ENCODE measurements at regions not wholly inside any gene's neighbourhood (a gene's known extent, or its start where the extent isn't known, plus 50 kb on each side); places are given as distances from the start of the nearest gene placed in this dataset.

- DNase-seq (ENCODE audit: low spot score): no peak
Measured at GRCh38 chr4:178412455-178412854, 970.2 kb upstream of the AGA start.

GRCh38 chr4:178414042-178414441 is 971.8 kb upstream of the AGA start:
- DNase-seq (ENCODE audit: low spot score): no peak

DNA sequence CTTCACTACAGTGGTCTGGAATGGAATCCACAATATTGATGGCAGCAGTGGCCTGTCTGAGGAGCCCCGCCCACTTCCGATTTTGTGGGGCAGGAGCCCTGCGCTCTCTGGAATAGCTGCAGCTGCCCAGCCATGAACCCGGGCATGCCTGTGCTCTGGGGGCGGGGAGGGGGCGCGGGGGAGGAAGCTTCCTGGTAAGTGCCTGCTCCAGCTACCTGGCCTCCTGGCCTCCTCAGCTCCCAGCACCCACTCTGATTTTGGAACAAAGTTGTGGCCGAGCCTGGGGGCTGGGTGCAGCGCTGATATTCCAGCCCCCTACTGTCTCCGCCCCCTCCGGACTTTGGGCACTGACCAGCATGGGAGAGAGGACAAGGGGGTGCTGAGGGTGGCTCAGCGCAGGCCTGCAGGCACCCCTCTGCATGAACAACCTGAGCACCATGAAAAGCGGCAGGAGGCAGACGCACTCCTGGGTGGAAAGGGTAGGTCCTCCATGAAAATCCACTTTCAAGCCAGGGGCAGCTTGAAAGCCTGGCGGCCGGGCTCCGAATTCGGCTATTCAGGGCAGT is 972.7 kb upstream of the AGA start:
- no peak for DNase-seq (ENCODE audit: low spot score)

GRCh38 chr4:178415925-178416324 is 973.7 kb upstream of the AGA start:
- DNase-seq (ENCODE audit: low spot score): no peak

GRCh38 chr4:178423366-178423765 is 981.1 kb upstream of the AGA start:
- DNase-seq (ENCODE audit: low spot score): no peak

DNA sequence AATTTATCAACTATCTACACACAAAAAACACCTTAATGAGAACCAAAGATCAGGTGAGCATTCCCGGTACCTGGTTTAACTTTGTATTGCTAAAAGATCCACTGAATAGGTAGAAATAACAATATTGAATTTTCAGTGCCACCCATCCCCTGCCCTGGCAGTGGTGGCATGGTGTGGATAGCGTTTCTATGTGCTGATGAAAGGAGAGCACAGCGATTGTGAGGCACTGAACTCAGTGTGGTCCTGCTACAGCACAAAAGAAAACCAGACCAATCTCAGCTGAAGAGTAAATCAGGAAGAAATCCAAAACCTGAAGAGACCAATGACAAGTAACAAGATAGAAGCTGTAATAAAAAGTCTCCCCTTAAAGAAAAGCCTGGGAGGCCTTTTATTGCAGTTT is 984.6 kb upstream of the AGA start:
- no peak for DNase-seq (ENCODE audit: low spot score)

GRCh38 chr4:178427663-178428062 is 985.4 kb upstream of the AGA start:
- no peak for DNase-seq (ENCODE audit: low spot score)

GRCh38 chr4:178448372-178449035 is 1006.3 kb upstream of the AGA start:
- no peak for DNase-seq (ENCODE audit: low spot score)

- DNase-seq (ENCODE audit: low spot score): no peak
Measured at GRCh38 chr4:178450614-178451013, 1008.4 kb upstream of the AGA start.

GRCh38 chr4:178453057-178453456 is 1010.8 kb upstream of the AGA start:
- no peak for DNase-seq (ENCODE audit: low spot score)

DNA sequence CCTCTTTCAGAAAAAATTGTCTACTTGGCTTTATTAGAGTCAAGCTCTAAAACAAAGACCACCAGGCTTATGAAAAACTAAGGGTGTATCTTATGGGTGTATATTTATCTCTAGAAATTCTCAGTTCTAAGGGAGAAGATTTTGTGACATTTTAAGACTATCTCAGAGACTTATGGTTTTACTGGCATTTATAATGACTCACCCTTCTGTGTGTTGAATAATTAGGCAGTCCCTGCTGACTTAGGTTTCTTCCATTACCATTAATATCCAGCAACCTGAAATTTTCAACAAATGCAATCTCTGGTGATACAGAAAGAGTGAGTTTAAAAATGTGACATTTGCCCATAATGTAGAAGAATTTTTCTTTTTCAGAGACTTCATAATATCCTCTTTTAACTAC is 1015.0 kb upstream of the AGA start:
- DNase-seq (ENCODE audit: low spot score): no peak

DNA sequence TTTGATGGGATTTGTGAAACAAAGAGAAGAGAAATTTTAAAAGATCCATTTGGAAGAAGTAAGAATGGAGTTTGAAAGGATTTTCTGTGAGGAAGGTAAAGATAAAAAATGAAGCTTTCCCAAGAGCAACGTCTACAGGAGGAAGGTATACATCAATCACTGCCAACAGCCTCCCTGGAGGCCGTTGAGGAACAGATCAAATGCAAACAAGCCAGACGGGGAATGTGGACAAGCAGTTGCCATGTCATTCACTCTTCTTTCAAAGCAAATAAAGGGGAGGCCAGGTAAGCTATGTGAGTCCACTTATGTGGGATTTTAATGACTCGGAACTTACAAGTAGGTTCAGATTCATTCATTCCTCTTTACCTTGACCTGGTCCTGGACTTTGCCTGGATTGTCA is 1020.5 kb upstream of the AGA start:
- DNase-seq (ENCODE audit: low spot score): no peak

- DNase-seq (ENCODE audit: low spot score): no peak
Measured at GRCh38 chr4:178463747-178464146, 1021.5 kb upstream of the AGA start.

- DNase-seq (ENCODE audit: low spot score): no peak
Measured at GRCh38 chr4:178470996-178471784, 1029.0 kb upstream of the AGA start.

GRCh38 chr4:178471994-178472393 is 1029.8 kb upstream of the AGA start:
- no peak for DNase-seq (ENCODE audit: low spot score)

GRCh38 chr4:178480105-178480504 is 1037.9 kb upstream of the AGA start:
- DNase-seq (ENCODE audit: low spot score): no peak

DNA sequence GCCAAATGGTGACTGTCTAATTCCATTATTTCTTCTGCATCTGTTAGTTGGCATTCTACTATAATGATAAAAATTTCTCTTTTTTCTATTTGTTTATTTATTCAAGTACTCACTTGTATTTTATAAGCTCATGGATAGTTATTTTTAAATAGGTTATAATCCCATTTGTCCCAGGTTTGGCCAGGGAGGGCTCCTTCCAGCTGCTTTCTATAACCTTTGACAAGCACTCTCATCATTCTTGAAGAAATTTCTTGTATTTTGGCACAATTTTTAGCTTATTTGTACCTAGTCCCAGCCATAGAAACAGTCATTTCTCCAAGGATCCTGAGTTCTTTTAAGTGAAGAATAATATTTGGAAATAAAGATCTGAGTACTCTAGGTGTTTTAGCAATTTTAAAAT is 1038.6 kb upstream of the AGA start:
- no peak for DNase-seq (ENCODE audit: low spot score)

GRCh38 chr4:178481564-178481963 is 1039.3 kb upstream of the AGA start:
- DNase-seq (ENCODE audit: low spot score): no peak

DNA sequence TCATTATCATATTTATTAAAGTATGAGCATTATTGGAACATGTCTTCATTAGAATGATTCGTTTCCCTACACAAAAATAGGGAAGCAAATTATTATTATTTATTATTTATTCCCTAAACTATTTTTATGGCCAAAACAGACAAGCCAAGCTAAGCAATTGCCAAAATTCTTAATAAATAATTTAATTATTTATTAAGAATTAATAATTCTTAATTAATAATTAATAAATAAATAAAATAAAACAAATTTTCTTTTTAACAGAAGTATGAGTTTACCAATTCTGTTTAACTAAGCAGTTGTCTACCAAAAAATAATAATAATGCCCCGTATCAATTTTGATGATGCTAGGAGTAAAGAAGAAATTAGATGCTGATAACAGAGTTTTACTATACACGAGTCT is 1080.8 kb upstream of the AGA start:
- DNase-seq (ENCODE audit: low spot score): no peak

GRCh38 chr4:178535939-178536579 is 1093.8 kb upstream of the AGA start:
- DNase-seq (ENCODE audit: low spot score): no peak

GRCh38 chr4:178553201-178553600 is 1111.0 kb upstream of the AGA start:
- peak; percentile 69 for DNase-seq (ENCODE audit: low spot score)

DNA sequence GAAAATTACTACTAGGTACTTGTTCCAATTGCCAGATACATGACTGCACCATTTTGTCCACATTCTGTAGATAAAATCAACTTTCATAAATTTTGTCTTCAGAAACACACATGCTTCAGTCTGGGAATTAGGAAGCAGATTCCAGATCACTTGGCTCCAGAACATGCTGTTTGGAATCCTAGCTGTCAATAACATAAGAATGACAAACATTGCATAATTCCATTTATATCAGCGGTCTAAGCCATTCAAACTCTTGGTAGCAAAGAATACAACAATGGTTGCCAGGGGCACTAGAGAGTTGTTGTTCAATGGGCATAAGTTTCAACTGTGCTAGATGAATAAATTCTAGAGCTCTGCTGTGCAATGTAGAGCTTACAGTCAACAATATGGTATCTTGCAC is 1112.1 kb upstream of the AGA start:
- no peak for DNase-seq (ENCODE audit: low spot score)

- no peak for DNase-seq (ENCODE audit: low spot score)
Measured at GRCh38 chr4:178556796-178557195, 1114.6 kb upstream of the AGA start.

All from globus pallidus (tissue), 1 donor.